AG04450 (cell line): ENCODE measurements at regions not wholly inside any gene's neighbourhood (a gene's known extent, or its start where the extent isn't known, plus 50 kb on each side); places are given as distances from the start of the nearest gene placed in this dataset.

ENCODE experiments used
- CTCF ChIA-PET: fragments of 300-600, 350-600 bp; formaldehyde crosslinking; extraction: SDS; loops from one replicate; lab custom pipeline; 2022; ENCODE audit warnings: antibody characterized with exemption, inconsistent platforms; lab: Charles Lee
- POLR2A ChIA-PET: fragments of 350-600 bp; formaldehyde crosslinking; extraction: SDS; loops from one replicate; lab custom pipeline; 2021; ENCODE audit warnings: antibody characterized with exemption, inconsistent platforms; lab: Yijun Ruan, JAX
- DNase-seq: peaks from one replicate; pipeline ENCODE4 v3.0.0-alpha.2; 2011; ENCODE audit warnings: low read depth, low spot score
- H3K27ac ChIP-seq: one replicate; pipeline ENCODE4 v1.5.1; 2012; ENCODE audit warnings: low read depth, low read length, control low read depth
- H3K27me3 ChIP-seq: one replicate; pipeline ENCODE4 v1.6.0; 2012; ENCODE audit warnings: low read length; ENCODE audit not compliant: control insufficient read depth, insufficient read depth
- H3K4me3 ChIP-seq: 2 replicates; pipeline ENCODE4 v1.5.1; 2011; ENCODE audit warnings: mild to moderate bottlenecking, low read depth, low read length, control low read depth
- H3K9me3 ChIP-seq: 2 replicates; pipeline ENCODE4 v1.5.1; 2012; ENCODE audit warnings: low read length; ENCODE audit not compliant: control insufficient read depth, insufficient read depth
- TF ChIP-seq, protein P1 (sequence below): IDR thresholded peaks from 2 replicates; pipeline ENCODE4 v1.5.1; 2011; ENCODE audit warnings: low read depth, low read length, control low read depth, inconsistent platforms

GRCh38 chr2:64793701-64794100 is 140.0 kb upstream of the SERTAD2 start:
- Histone ChIP-seq H3K27ac (no peak overlapping the region), H3K9me3 (no peaks in the 10 kb centered on the region), H3K27me3 (peaks cover 3% of the 10 kb centered on the region), H3K4me3 (no peak overlapping the region)
- ChIA-PET CTCF (interaction anchor here (0.6 to 1.4 kb wide), 4 partner anchors 10 to 147 kb away, joined by 3 read pairs; partner anchors contain the start of gene SERTAD2), POLR2A (no interaction called here)
- TF ChIP-seq, protein P1, sequence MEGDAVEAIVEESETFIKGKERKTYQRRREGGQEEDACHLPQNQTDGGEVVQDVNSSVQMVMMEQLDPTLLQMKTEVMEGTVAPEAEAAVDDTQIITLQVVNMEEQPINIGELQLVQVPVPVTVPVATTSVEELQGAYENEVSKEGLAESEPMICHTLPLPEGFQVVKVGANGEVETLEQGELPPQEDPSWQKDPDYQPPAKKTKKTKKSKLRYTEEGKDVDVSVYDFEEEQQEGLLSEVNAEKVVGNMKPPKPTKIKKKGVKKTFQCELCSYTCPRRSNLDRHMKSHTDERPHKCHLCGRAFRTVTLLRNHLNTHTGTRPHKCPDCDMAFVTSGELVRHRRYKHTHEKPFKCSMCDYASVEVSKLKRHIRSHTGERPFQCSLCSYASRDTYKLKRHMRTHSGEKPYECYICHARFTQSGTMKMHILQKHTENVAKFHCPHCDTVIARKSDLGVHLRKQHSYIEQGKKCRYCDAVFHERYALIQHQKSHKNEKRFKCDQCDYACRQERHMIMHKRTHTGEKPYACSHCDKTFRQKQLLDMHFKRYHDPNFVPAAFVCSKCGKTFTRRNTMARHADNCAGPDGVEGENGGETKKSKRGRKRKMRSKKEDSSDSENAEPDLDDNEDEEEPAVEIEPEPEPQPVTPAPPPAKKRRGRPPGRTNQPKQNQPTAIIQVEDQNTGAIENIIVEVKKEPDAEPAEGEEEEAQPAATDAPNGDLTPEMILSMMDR = no peak
- DNase-seq = no peak

GRCh38 chr2:64794426-64794995 is 140.8 kb upstream of the SERTAD2 start:
- TF ChIP-seq, protein P1 = no peak
- Histone ChIP-seq H3K27ac (no peak overlapping the region), H3K4me3 (no peak overlapping the region), H3K9me3 (no peaks in the 10 kb centered on the region), H3K27me3 (peaks cover 3% of the 10 kb centered on the region)
- CTCF ChIA-PET = interaction anchor here (1.4 kb wide), 1 partner anchor 148 kb away, joined by 3 read pairs; no protein-coding TSS in a partner anchor
- POLR2A ChIA-PET = no interaction called here
- DNase-seq = no peak

DNA sequence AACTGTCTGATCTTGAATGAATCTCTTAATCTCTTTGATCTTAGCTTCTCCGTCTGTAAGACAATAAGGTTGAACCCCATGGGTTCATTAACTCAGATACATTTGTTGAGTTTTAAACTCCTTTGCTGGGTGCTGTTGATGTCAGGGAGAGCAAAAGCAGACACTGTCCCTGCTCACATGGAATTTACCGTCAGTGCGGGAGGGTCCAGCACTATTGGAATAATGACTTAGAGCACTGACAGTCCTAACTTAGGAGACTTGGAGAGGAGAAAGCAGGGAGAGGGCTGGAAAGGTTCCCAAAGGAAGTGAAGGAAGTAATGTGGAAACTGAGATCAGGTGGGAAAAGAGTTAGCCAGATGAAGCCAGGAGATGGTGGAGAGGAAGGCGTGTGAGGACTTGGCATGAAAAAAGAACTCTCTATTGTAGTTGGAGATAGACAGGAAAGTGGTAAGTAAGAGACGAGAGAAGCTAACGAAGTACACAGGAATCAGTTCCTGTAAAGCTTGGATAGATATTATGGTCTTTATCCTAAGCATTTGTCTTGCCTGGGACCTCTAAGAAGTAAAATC is 141.4 kb upstream of the SERTAD2 start:
- TF ChIP-seq, protein P1 = no peak
- DNase-seq = no peak
- no peak overlapping the region for H3K4me3 ChIP-seq
- no peaks in the 10 kb centered on the region for H3K9me3 ChIP-seq
- no peak overlapping the region for H3K27ac ChIP-seq
- H3K27me3 ChIP-seq = peaks cover 3% of the 10 kb centered on the region
- CTCF ChIA-PET = interaction anchor here (1.4 kb wide), 1 partner anchor 149 kb away, joined by 3 read pairs; no protein-coding TSS in a partner anchor
- POLR2A ChIA-PET = no interaction called here

GRCh38 chr2:64796926-64797325 is 143.2 kb upstream of the SERTAD2 start:
- CTCF ChIA-PET = interaction anchor here (0.6 kb wide), 1 partner anchor 148 kb away, joined by 3 read pairs; no protein-coding TSS in a partner anchor
- H3K4me3 ChIP-seq = no peak overlapping the region
- POLR2A ChIA-PET = interaction anchor here (0.6 to 1.4 kb wide), 2 partner anchors 29 to 50 kb away, joined by 4 read pairs; no protein-coding TSS in a partner anchor
- TF ChIP-seq, protein P1 = no peak
- no peaks in the 10 kb centered on the region for H3K9me3 ChIP-seq
- H3K27me3 ChIP-seq = peaks cover 3% of the 10 kb centered on the region
- H3K27ac ChIP-seq = no peak overlapping the region
- no peak for DNase-seq
